ENCODE measurements at regions not wholly inside any gene's neighbourhood (a gene's known extent, or its start where the extent isn't known, plus 50 kb on each side); places are given as distances from the start of the nearest gene placed in this dataset.

GRCh38 chr2:5544205-5544786 lies 147.9 kb upstream of the SOX11 start:
- H3K4me3 ChIP-seq (replicated peaks in 1 of 2; ENCODE audit: low read depth in 2 of 2, low read length in 2 of 2) = no peak overlapping the region
- TF ChIP-seq CTCF (IDR thresholded peaks at IDR 0.05; ENCODE audit: low read depth, low read length) = no peak
- no peak for DNase-seq (ENCODE audit: low read depth in 2 of 2)

- DNase-seq (ENCODE audit: low read depth in 2 of 2) = no peak
- no peak overlapping the region for H3K4me3 ChIP-seq (replicated peaks in 1 of 2; ENCODE audit: low read depth in 2 of 2, low read length in 2 of 2)
- TF ChIP-seq CTCF (IDR thresholded peaks at IDR 0.05; ENCODE audit: low read depth, low read length) = no peak
Observed at GRCh38 chr2:5546181-5546580, 146.0 kb upstream of the SOX11 start.

GRCh38 chr2:5548991-5549715 lies 143.0 kb upstream of the SOX11 start:
- no peak for DNase-seq (ENCODE audit: low read depth in 2 of 2)
- no peak for TF ChIP-seq CTCF (IDR thresholded peaks at IDR 0.05; ENCODE audit: low read depth, low read length)

GRCh38 chr2:5549771-5550170 lies 142.4 kb upstream of the SOX11 start:
- TF ChIP-seq CTCF (IDR thresholded peaks at IDR 0.05; ENCODE audit: low read depth, low read length) = no peak
- H3K4me3 ChIP-seq (replicated peaks in 1 of 2; ENCODE audit: low read depth in 2 of 2, low read length in 2 of 2) = no peak overlapping the region
- DNase-seq (ENCODE audit: low read depth in 2 of 2) = no peak

More at GRCh38 chr2:5548991-5549715, 143.0 kb upstream of the SOX11 start:
- H3K4me3 ChIP-seq (replicated peaks in 1 of 2; ENCODE audit: low read depth in 2 of 2, low read length in 2 of 2) = no peak overlapping the region

GRCh38 chr2:5555636-5556035 lies 136.5 kb upstream of the SOX11 start:
- no peak overlapping the region for H3K4me3 ChIP-seq (replicated peaks in 1 of 2; ENCODE audit: low read depth in 2 of 2, low read length in 2 of 2)
- TF ChIP-seq CTCF (IDR thresholded peaks at IDR 0.05; ENCODE audit: low read depth, low read length) = no peak
- no peak for DNase-seq (ENCODE audit: low read depth in 2 of 2)

GRCh38 chr2:5561006-5561405 lies 131.2 kb upstream of the SOX11 start:
- H3K4me3 ChIP-seq (replicated peaks in 1 of 2; ENCODE audit: low read depth in 2 of 2, low read length in 2 of 2) = no peak overlapping the region
- DNase-seq (ENCODE audit: low read depth in 2 of 2) = peak; percentile 2 to 5
- no peak for TF ChIP-seq CTCF (IDR thresholded peaks at IDR 0.05; ENCODE audit: low read depth, low read length)

Data from cardiac fibroblast (primary cell).